ENCODE measurements at regions not wholly inside any gene's neighbourhood (a gene's known extent, or its start where the extent isn't known, plus 50 kb on each side); places are given as distances from the start of the nearest gene placed in this dataset.

DNA sequence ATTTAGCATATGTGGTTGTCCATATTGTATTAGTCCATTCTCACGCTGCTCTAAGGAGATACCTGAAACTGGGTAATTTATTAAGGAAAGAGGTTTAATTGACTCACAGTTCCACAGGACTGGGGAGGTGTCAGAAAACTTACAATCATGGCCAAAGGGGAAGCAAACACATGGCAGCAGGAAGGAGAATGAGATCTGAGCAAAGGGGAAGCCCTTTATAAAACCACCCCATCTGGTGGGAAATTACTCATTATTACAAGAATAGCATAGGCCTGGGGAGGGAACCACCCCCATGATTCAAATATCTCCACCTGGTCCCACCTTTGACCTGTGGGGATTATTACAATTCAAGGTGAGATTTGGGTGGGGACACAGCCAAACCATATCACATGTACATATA lies 122.6 kb upstream of the ANK2 start:
- ATAC-seq (ENCODE audit: low read depth) (no peak), DNase-seq (no peak)
- Histone ChIP-seq H2BK15ac (ENCODE audit: low read depth, low read length) (no peak overlapping the region), H3K27ac (ENCODE audit: insufficient read depth, low read length) (no peak overlapping the region), H2BK120ac (ENCODE audit: low read depth, low read length) (no peak overlapping the region), H3K4me2 (ENCODE audit: low read depth, low read length) (no peak overlapping the region), H3K27me3 (ENCODE audit: control insufficient read depth, insufficient read depth, low read length) (no peaks in the 10 kb centered on the region), H3K4ac (ENCODE audit: low read depth, low read length) (no peak overlapping the region), H3K4me1 (ENCODE audit: control insufficient read depth, insufficient read depth, low read length) (no peaks in the 10 kb centered on the region), H3K18ac (ENCODE audit: low read depth, low read length) (no peak overlapping the region), H4K20me1 (ENCODE audit: insufficient read depth, low read length) (no peaks in the 10 kb centered on the region), H3K9me1 (ENCODE audit: insufficient read depth, low read length) (no peaks in the 10 kb centered on the region), H3K9me3 (ENCODE audit: control insufficient read depth, insufficient read depth, low read length) (no peaks in the 10 kb centered on the region), H2AFZ (replicated peaks; ENCODE audit: low read length, poor library complexity) (no peak overlapping the region), H3K4me3 (ENCODE audit: insufficient read depth, low read depth, low read length) (no peak overlapping the region), H2BK20ac (ENCODE audit: low read depth, low read length) (no peak overlapping the region), H3K36me3 (ENCODE audit: control insufficient read depth, insufficient read depth, low read length) (no peaks in the 10 kb centered on the region), H3K56ac (ENCODE audit: extremely low read depth, insufficient read depth, low read length) (no peak overlapping the region), H3K14ac (replicated peaks; ENCODE audit: low read depth, low read length) (no peak overlapping the region), H4K91ac (ENCODE audit: insufficient read depth, low read depth, low read length) (no peak overlapping the region), H3K23ac (ENCODE audit: low read depth, low read length) (no peak overlapping the region), H3K79me1 (ENCODE audit: low read depth in 1 of 2, low read length in 2 of 2) (no peaks in the 10 kb centered on the region), H4K8ac (ENCODE audit: low read depth in 2 of 2, low read length in 2 of 2) (no peak overlapping the region), H2BK5ac (ENCODE audit: low read depth, low read length, poor library complexity, severe bottlenecking) (no peak overlapping the region), H3K9ac (ENCODE audit: low read depth, low read length) (no peak overlapping the region), H2AK5ac (ENCODE audit: low read depth, low read length) (no peak overlapping the region), H4K5ac (ENCODE audit: low read depth, low read length) (no peak overlapping the region), H2AK9ac (replicated peaks; ENCODE audit: low read depth, low read length, poor library complexity) (no peak overlapping the region)
- CTCF ChIA-PET = interaction anchor here (0.5 kb wide), 1 partner anchor 180 kb away, joined by 5 read pairs; no protein-coding TSS in a partner anchor
- dilution Hi-C loops (cut with HindIII; ENCODE audit: low sequenced_read_pairs, unreplicated experiment) (no loop called here), in situ Hi-C loops (cut with MboI; ENCODE audit: low sequenced_read_pairs) (loop anchor here (25.0 kb wide), 2 partner anchors 290 to 590 kb away; partner anchors contain the start of genes LARP7 and ZGRF1), intact Hi-C loops (cut with micrococcal nuclease) (no loop called here)
- WGBS, 2 experiments (ENCODE audit: extremely low coverage in 2 of 2, insufficient read length in 1 of 2) = no CpG with 5 or more reads among the region's 1 CpG
- POLR2A ChIA-PET (ENCODE audit: unreplicated experiment) = no interaction called here
- BruUV-seq (replicated peaks) = no TSS peak
- TF ChIP-seq MAFK (IDR thresholded peaks at IDR 0.05; ENCODE audit: low read depth, low read length) (no peak), CHD1 (IDR thresholded peaks at IDR 0.05; ENCODE audit: low read depth, low read length) (no peak), RCOR1 (IDR thresholded peaks at IDR 0.05; ENCODE audit: insufficient replicate concordance, low read length) (no peak), RFX5 (IDR thresholded peaks at IDR 0.05; ENCODE audit: low read depth, low read length) (no peak), POLR2A (IDR thresholded peaks at IDR 0.05; ENCODE audit: low read depth, low read length) (no peak), FOS (IDR thresholded peaks at IDR 0.05; ENCODE audit: low read depth, low read length) (no peak), CEBPB (IDR thresholded peaks at IDR 0.05; ENCODE audit: low read depth, low read length) (no peak), CTCF (conservative IDR thresholded peaks at IDR 0.05; ENCODE audit: low read depth, low read length) (no peak), SMC3 (IDR thresholded peaks at IDR 0.05; ENCODE audit: low read depth, low read length) (no peak)
- TF ChIP-seq, protein P1, sequence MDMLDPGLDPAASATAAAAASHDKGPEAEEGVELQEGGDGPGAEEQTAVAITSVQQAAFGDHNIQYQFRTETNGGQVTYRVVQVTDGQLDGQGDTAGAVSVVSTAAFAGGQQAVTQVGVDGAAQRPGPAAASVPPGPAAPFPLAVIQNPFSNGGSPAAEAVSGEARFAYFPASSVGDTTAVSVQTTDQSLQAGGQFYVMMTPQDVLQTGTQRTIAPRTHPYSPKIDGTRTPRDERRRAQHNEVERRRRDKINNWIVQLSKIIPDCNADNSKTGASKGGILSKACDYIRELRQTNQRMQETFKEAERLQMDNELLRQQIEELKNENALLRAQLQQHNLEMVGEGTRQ (IDR thresholded peaks at IDR 0.05; ENCODE audit: low read depth, low read length) = no peak

All from IMR-90 (cell line).